ENCODE measurements at regions not wholly inside any gene's neighbourhood (a gene's known extent, or its start where the extent isn't known, plus 50 kb on each side); places are given as distances from the start of the nearest gene placed in this dataset.

DNA sequence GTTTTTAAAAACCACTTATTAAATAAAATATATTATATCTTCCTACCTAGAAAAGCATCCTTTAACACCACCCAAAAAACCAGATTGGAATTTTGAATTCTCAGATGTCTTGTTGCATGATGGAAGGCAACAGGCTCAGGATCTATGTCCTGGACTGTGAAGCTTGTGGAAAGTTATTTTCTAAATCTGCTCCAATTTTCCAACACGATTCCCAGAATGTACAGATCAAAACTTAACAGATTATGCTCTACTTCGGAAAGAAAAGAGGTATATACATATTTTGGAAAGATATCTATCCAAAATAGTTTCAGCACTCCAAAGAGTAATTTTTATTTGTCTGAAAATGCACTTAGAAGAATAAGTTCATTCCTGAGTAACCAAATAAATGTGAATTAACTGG, 291.7 kb upstream of the EMCN start:
- TF ChIP-seq CTCF (IDR thresholded peaks at IDR 0.05) (no peak), POLR2AphosphoS5 (IDR thresholded peaks at IDR 0.05) (no peak), EP300 (IDR thresholded peaks at IDR 0.05) (no peak)

All from sigmoid colon (tissue), 4 donors.